Central memory CD8-positive, alpha-beta T cell (primary cell): ENCODE measurements at regions not wholly inside any gene's neighbourhood (a gene's known extent, or its start where the extent isn't known, plus 50 kb on each side); places are given as distances from the start of the nearest gene placed in this dataset.
A peak's percentile ranks its signal among the peaks of the same experiment; 100 is the strongest.

Experiments used
- ATAC-seq: fragments of 150-1000 bp; cut with Tn5 transposase; replicated peaks from 2 replicates; pipeline ENCODE4 v1.10.0; 2022; ENCODE audit warnings: mild to moderate bottlenecking, moderate FRiP score, moderate number of reproducible peaks; ENCODE audit not compliant: poor library complexity, severe bottlenecking; ENCODE audit errors: extremely low read depth
- DNase-seq, 2 donors: peaks; one replicate each; pipeline ENCODE4 v3.0.0; 2021; ENCODE audit warnings: low spot score in 2 of 2
- H3K27ac Mint-ChIP-seq: one replicate; pipeline ENCODE4 v1.8.0; 2022; ENCODE audit warnings: low read depth, mild to moderate bottlenecking, moderate library complexity, mixed read lengths
- H3K27me3 Mint-ChIP-seq: one replicate; pipeline ENCODE4 v1.8.0; 2022; ENCODE audit warnings: mixed read lengths
- H3K36me3 Mint-ChIP-seq: one replicate; pipeline ENCODE4 v1.8.0; 2022; ENCODE audit warnings: mild to moderate bottlenecking, moderate library complexity, mixed read lengths; ENCODE audit not compliant: insufficient read depth
- H3K4me1 Mint-ChIP-seq: one replicate; pipeline ENCODE4 v1.8.0; 2022; ENCODE audit warnings: mixed read lengths
- H3K4me3 Mint-ChIP-seq: one replicate; pipeline ENCODE4 v1.8.0; 2022; ENCODE audit warnings: mild to moderate bottlenecking, moderate library complexity, mixed read lengths
- H3K9me3 Mint-ChIP-seq: one replicate; pipeline ENCODE4 v1.8.0; 2022; ENCODE audit warnings: mixed read lengths

- Mint-ChIP-seq H3K9me3 (no peaks in the 10 kb centered on the region), H3K27ac (no peak overlapping the region)
These were observed 93.9 kb upstream of the PPM1J start for GRCh38 chr1:112808861-112809684.

GRCh38 chr1:112807999-112808398, 92.9 kb upstream of the PPM1J start:
- H3K27me3 Mint-ChIP-seq = peaks cover 12% of the 10 kb centered on the region
- no peaks in the 10 kb centered on the region for H3K9me3 Mint-ChIP-seq
- H3K4me3 Mint-ChIP-seq = no peak overlapping the region
- no peaks in the 10 kb centered on the region for H3K36me3 Mint-ChIP-seq
- ATAC-seq (no peak), DNase-seq (no peak)
- no peak overlapping the region for H3K27ac Mint-ChIP-seq
- no peaks in the 10 kb centered on the region for H3K4me1 Mint-ChIP-seq

More at GRCh38 chr1:112808861-112809684, 93.9 kb upstream of the PPM1J start:
- ATAC-seq = no peak
- H3K36me3 Mint-ChIP-seq = no peaks in the 10 kb centered on the region
- no peak overlapping the region for H3K4me3 Mint-ChIP-seq
- DNase-seq = peak; percentile 18 to 29
- no peaks in the 10 kb centered on the region for H3K4me1 Mint-ChIP-seq
- H3K27me3 Mint-ChIP-seq = peaks cover 12% of the 10 kb centered on the region

DNA sequence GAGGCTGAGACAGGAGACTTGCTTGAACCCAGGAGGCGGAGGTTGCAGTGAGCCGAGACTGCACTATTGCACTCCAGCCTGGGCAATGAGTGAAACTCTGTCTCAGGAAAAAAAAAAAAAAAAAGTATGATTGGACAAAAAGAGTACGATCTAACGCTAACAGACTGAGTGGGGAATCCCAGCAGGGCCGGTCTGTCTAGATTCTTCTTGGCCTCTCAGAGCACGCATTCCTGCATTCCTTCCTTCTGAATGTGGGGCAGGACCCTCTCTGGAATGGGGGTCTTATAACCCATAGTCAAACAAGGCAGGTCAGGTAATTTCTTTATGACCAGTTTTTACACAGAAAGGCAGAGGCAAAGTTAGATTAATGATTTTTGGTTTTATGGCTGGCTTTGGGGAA, 92.0 kb upstream of the PPM1J start:
- peaks cover 12% of the 10 kb centered on the region for H3K27me3 Mint-ChIP-seq
- H3K36me3 Mint-ChIP-seq = no peaks in the 10 kb centered on the region
- DNase-seq (no peak), ATAC-seq (no peak)
- no peak overlapping the region for H3K27ac Mint-ChIP-seq
- no peaks in the 10 kb centered on the region for H3K4me1 Mint-ChIP-seq
- no peaks in the 10 kb centered on the region for H3K9me3 Mint-ChIP-seq
- H3K4me3 Mint-ChIP-seq = no peak overlapping the region

GRCh38 chr1:112806090-112806642, 91.0 kb upstream of the PPM1J start:
- peaks cover 11% of the 10 kb centered on the region for H3K27me3 Mint-ChIP-seq
- H3K9me3 Mint-ChIP-seq = no peaks in the 10 kb centered on the region
- no peak overlapping the region for H3K4me3 Mint-ChIP-seq
- no peak for ATAC-seq
- no peak overlapping the region for H3K27ac Mint-ChIP-seq
- H3K36me3 Mint-ChIP-seq = no peaks in the 10 kb centered on the region
- DNase-seq = no peak
- no peaks in the 10 kb centered on the region for H3K4me1 Mint-ChIP-seq

- H3K4me3 Mint-ChIP-seq = no peak overlapping the region
- no peak for DNase-seq
- H3K27ac Mint-ChIP-seq = no peak overlapping the region
- no peaks in the 10 kb centered on the region for H3K9me3 Mint-ChIP-seq
- no peak for ATAC-seq
- H3K27me3 Mint-ChIP-seq = peaks cover 3% of the 10 kb centered on the region
- H3K4me1 Mint-ChIP-seq = no peaks in the 10 kb centered on the region
- H3K36me3 Mint-ChIP-seq = no peaks in the 10 kb centered on the region
These were observed 90.2 kb upstream of the PPM1J start for GRCh38 chr1:112805155-112805853.

- DNase-seq (peak in 1 of 2 donors; percentile 11), ATAC-seq (no peak)
- Mint-ChIP-seq H3K4me3 (no peak overlapping the region), H3K4me1 (no peaks in the 10 kb centered on the region), H3K9me3 (no peaks in the 10 kb centered on the region), H3K27me3 (no peaks in the 10 kb centered on the region), H3K36me3 (no peaks in the 10 kb centered on the region), H3K27ac (no peak overlapping the region)
These were observed 89.0 kb upstream of the PPM1J start for GRCh38 chr1:112803906-112804762.

GRCh38 chr1:112800289-112800688, 85.2 kb upstream of the PPM1J start:
- H3K4me3 Mint-ChIP-seq = no peak overlapping the region
- no peak overlapping the region for H3K27ac Mint-ChIP-seq
- H3K36me3 Mint-ChIP-seq = no peaks in the 10 kb centered on the region
- ATAC-seq = no peak
- H3K27me3 Mint-ChIP-seq = no peaks in the 10 kb centered on the region
- DNase-seq = no peak
- H3K9me3 Mint-ChIP-seq = no peaks in the 10 kb centered on the region
- no peaks in the 10 kb centered on the region for H3K4me1 Mint-ChIP-seq

GRCh38 chr1:112798292-112798691, 83.2 kb upstream of the PPM1J start:
- Mint-ChIP-seq H3K36me3 (no peaks in the 10 kb centered on the region), H3K4me3 (no peak overlapping the region), H3K27me3 (no peaks in the 10 kb centered on the region), H3K9me3 (no peaks in the 10 kb centered on the region), H3K27ac (no peak overlapping the region), H3K4me1 (no peaks in the 10 kb centered on the region)
- DNase-seq (no peak), ATAC-seq (no peak)

DNA sequence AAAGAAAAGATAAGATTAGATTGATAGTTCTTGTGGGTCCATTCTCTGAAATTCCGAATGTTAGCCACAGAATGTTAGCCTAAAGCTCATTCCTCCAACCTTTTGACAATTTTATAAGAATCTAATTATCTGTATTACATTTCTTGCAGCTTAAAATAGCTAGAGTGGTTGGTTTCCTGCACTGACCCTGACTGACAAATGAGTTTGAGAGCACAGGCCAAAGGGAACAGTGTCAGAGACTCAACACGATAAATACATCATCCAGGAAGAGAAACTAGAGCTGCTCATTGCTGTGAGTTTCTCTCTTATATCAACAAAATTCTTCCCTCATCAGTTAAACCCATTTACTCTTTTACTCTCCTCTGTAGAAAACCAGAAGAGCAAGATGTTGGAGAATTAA, 82.1 kb upstream of the PPM1J start:
- Mint-ChIP-seq H3K36me3 (no peaks in the 10 kb centered on the region), H3K4me1 (no peaks in the 10 kb centered on the region), H3K4me3 (no peak overlapping the region), H3K27me3 (no peaks in the 10 kb centered on the region), H3K27ac (no peak overlapping the region), H3K9me3 (no peaks in the 10 kb centered on the region)
- ATAC-seq (no peak), DNase-seq (no peak)

GRCh38 chr1:112794654-112795239, 79.6 kb upstream of the PPM1J start:
- Mint-ChIP-seq H3K4me1 (no peaks in the 10 kb centered on the region), H3K27me3 (peaks cover 11% of the 10 kb centered on the region), H3K36me3 (no peaks in the 10 kb centered on the region), H3K4me3 (no peak overlapping the region), H3K27ac (no peak overlapping the region), H3K9me3 (no peaks in the 10 kb centered on the region)
- DNase-seq = no peak
- ATAC-seq = no peak

DNA sequence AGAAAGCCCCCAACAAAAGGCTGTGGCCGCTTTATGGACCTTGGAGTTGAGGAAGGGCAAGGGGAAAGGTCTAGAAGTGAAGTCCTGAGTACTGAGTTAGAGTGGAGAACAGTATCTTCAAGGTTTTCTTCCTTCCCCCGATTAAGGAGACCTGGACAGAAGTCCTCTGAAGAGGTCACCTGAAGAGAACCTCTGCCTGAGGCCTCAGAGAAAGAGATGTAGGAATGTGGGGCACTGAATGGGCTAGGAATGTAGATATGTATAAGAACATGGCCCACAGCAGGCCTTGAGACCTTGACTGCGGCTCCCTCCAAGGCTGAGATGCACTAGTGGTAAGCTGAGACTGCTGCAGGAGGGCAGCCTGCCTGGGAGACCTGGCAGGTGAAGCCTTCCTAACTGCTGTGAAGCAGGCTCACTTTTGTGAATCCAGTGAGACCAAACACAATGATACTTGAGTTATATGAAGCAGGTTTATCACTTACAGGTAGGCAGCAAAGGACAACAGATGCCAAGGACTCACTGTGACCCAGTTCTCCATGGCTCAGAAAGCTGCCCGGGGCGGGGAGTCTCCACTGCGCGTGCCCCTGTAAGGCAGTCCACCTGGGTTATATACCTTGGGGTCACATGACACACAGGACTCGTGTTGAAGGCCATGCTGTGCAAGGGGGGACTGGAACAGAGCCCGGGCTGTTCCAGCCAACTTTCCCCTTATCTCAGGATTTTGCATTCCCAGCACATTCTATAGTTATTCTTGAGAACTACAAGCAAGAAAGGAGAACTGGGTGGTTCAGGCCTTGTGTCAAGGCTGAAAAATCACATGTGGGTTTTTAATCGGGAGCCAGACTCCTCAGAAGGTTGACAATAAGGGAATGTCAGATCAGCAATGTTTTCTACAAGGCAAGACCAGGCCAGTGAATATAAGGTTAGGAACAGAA, 78.8 kb upstream of the PPM1J start:
- ATAC-seq (no peak), DNase-seq (no peak)
- Mint-ChIP-seq H3K27ac (no peak overlapping the region), H3K9me3 (no peaks in the 10 kb centered on the region), H3K27me3 (peaks cover 14% of the 10 kb centered on the region), H3K4me1 (no peaks in the 10 kb centered on the region), H3K36me3 (no peaks in the 10 kb centered on the region), H3K4me3 (no peak overlapping the region)
